Thyroid gland (tissue), 4 donors: ENCODE measurements at regions not wholly inside any gene's neighbourhood (a gene's known extent, or its start where the extent isn't known, plus 50 kb on each side); places are given as distances from the start of the nearest gene placed in this dataset.

ENCODE experiments used
- POLR2A ChIP-seq, 2 donors: fragments of 450-650 bp; IDR thresholded peaks; one replicate each; pipeline ENCODE4 v1.6.1; 2017; ENCODE audit warnings: antibody characterized with exemption in 2 of 2, mild to moderate bottlenecking in 2 of 2, moderate library complexity in 1 of 2
- TF ChIP-seq, protein P1 (sequence below), 6 experiments: fragments of 200-600 bp in 3 of 6; fragments of 450-650 bp in 3 of 6; sonication (generic) in 3 of 6; IDR thresholded peaks; one replicate each; pipeline ENCODE4 v1.5.1; 2016 to 2019; ENCODE audit warnings: antibody characterized with exemption in 6 of 6, mild to moderate bottlenecking in 2 of 6, inconsistent platforms in 1 of 6, moderate library complexity in 1 of 6

DNA sequence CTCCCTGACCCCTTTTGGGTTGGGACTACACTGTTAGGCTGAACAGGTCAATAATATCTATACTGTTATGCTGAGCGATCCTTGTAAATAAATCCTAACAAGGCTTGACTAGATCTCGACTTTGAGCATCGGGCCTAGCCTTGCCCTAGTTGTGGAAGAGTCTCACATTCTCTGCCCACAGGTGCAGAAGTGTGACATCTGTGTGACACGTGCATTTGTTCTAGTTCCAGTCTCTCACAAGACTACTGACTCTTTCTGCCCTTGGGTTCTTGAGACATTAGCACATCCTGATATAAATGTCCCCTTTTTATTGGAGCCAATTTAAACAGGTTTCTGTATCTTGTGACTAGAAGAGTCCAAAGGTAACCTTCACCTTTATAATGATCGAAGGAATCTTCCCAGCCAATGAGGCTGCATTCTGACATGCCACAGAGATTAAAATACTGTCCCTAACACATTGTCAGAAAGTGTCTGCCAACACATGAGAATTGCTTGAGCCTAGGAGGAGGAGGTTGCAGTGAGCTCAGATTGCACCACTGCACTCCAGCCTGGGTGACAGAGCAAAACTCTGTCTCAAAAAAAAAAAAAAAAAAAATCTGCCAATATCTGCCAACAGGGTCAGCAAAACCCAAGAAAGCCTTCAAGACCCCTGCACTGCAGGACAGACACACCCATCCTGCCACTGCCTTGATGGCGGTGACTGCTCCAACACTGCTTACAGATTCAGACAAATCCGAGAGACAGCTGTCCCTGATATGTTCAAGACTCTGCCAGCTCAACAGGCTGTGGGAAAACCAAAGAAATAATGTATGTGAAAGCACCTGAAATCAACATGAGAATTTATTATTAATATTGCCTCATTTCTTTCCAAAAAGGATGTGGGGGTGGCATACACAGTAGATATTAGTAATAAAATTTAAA is 56.5 kb upstream of the PSEN2 start:
- TF ChIP-seq POLR2A (IDR thresholded peaks at IDR 0.05) = no peak
- TF ChIP-seq, protein P1, sequence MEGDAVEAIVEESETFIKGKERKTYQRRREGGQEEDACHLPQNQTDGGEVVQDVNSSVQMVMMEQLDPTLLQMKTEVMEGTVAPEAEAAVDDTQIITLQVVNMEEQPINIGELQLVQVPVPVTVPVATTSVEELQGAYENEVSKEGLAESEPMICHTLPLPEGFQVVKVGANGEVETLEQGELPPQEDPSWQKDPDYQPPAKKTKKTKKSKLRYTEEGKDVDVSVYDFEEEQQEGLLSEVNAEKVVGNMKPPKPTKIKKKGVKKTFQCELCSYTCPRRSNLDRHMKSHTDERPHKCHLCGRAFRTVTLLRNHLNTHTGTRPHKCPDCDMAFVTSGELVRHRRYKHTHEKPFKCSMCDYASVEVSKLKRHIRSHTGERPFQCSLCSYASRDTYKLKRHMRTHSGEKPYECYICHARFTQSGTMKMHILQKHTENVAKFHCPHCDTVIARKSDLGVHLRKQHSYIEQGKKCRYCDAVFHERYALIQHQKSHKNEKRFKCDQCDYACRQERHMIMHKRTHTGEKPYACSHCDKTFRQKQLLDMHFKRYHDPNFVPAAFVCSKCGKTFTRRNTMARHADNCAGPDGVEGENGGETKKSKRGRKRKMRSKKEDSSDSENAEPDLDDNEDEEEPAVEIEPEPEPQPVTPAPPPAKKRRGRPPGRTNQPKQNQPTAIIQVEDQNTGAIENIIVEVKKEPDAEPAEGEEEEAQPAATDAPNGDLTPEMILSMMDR (IDR thresholded peaks at IDR 0.05) = no peak
